Heart right ventricle (tissue), 16 donors: ENCODE measurements at regions not wholly inside any gene's neighbourhood (a gene's known extent, or its start where the extent isn't known, plus 50 kb on each side); places are given as distances from the start of the nearest gene placed in this dataset.
A peak's percentile ranks its signal among the peaks of the same experiment; 100 is the strongest.

Experiments
- ATAC-seq, 8 donors: fragments of 200-7000 bp; cut with Tn5 transposase; one replicate each; pipeline ENCODE4 v1.9.1; 2020; ENCODE audit warnings: mild to moderate bottlenecking in 8 of 8, moderate library complexity in 8 of 8, moderate number of reproducible peaks in 1 of 8
- DNase-seq, 2 donors: peaks; one replicate each; pipeline ENCODE4 v3.0.0-alpha.2; 2020
- H3K27ac ChIP-seq, 10 donors: fragments of 200-600 bp; sonication (generic) in 2 of 10; one replicate each; pipeline versions ENCODE4 v1.5.0 to v1.8.0; 2020 to 2022; ENCODE audit warnings: mild to moderate bottlenecking in 3 of 10
- H3K27me3 ChIP-seq, 7 donors: fragments of 200-600 bp; one replicate each; pipeline ENCODE4 v1.8.0; 2021 to 2022; ENCODE audit warnings: mild to moderate bottlenecking in 2 of 7
- H3K36me3 ChIP-seq, 9 donors: fragments of 200-600 bp; sonication (generic) in 1 of 9; one replicate each; pipeline versions ENCODE4 v1.5.0 to v1.8.0; 2020 to 2022; ENCODE audit warnings: mild to moderate bottlenecking in 2 of 9
- H3K4me1 ChIP-seq, 9 donors: fragments of 200-600 bp; sonication (generic) in 1 of 9; one replicate each; pipeline versions ENCODE4 v1.5.0 to v1.8.0; 2020 to 2022; ENCODE audit warnings: mild to moderate bottlenecking in 4 of 9
- H3K4me3 ChIP-seq, 10 donors: fragments of 200-600 bp; sonication (generic) in 2 of 10; one replicate each; pipeline versions ENCODE4 v1.5.0 to v1.8.0; 2020 to 2022; ENCODE audit warnings: mild to moderate bottlenecking in 7 of 10, moderate library complexity in 2 of 10
- H3K9me3 ChIP-seq, 11 donors: fragments of 200-600 bp in 10 of 11; sonication (generic) in 2 of 11; one replicate each; pipeline versions ENCODE4 v1.5.0 to v1.8.0; 2013 to 2022; ENCODE audit warnings: mild to moderate bottlenecking in 2 of 11, control low read depth in 1 of 11, moderate library complexity in 1 of 11
- WGBS, 2 donors: extraction: QIAGEN DNeasy Blood & Tissue Kit; methylation state at CpG; one replicate each; pipeline ENCODE4 v1.1.7; 2013; ENCODE audit warnings: inconsistent platforms in 1 of 2; 5-methylcytosine and 5-hydroxymethylcytosine counted together
- intact Hi-C, 10 donors: fragments of 100-400 bp; cut with DNase I; formaldehyde crosslinking; loops; one replicate each; pipeline versions ENCODE4 v1.11.1 to v1.14.2; 2022
- TF ChIP-seq, protein P1 (sequence below), 9 donors: fragments of 200-600 bp; sonication (generic) in 2 of 9; IDR thresholded peaks; one replicate each; pipeline versions ENCODE4 v1.5.0 to v1.8.0; 2021 to 2022; ENCODE audit warnings: antibody characterized with exemption in 9 of 9, mild to moderate bottlenecking in 5 of 9, moderate library complexity in 1 of 9
- donor health status: Arrhythmogenic right ventricular cardiomyopathy.
- donor health status: ischemic (EF 13 %, LVEDD 7.1; RV severe dilation, severe dysfunction).
- donor health status: healthy with polysubstance abuse.
- donor health status: DM: no; HTN: yes; CAD: no.
- donor health status: DM: no; HTN: no; CAD: no.
- donor health status: ischemic (EF 25% LVEDD 6.9; RV normal size, moderate dysfunction).
- donor health status: ischemic (EF 25% LVEDD 5.7; RV mildly dilated, moderate dysfunction).
- donor health status: healthy.
- donor health status: DM: yes; HTN: yes; CAD: no.
- donor health status: Ischemic cardiomyopathy.
- donor health status: ischemic (EF 35%, LVEDD 5.7; RV mildly dilated, moderate dysfunction).
- donor health status: nonischemic (EF 11% LVEDD 7.7; RV severe dilation, severe dysfunction).
- donor health status: DM: yes; HTN: yes; CAD: no.
- donor health status: PGD.
- donor health status: ischemic (EF 29% LVEDD 5.4; RV normal size, mild dysfunction).
- donor health status: nonischemic (EF 23%, LVEDD 6.1; RV moderate dilation, normal function).

DNA sequence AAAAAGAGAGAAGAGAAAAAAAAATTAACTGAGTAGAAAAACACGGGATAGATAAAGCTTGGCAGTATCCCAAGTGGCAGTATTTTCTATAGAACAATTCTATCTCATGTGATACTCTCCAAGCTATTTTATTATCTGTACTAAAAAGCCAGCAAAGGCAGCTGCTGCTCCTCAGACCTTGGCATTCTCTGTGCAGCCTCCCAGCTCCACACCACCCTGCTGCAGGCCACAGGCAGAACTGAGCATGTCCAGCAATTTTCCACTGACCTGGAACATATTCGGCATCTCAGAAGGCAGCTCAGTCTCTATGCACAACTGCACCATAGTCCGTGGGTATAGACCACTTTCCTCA lies 1161.4 kb downstream of the IGSF11 start:
- H3K9me3 ChIP-seq = peaks cover 0 to 5% (median 0%) of the 10 kb centered on the region in 11 donors
- no peaks in the 10 kb centered on the region for H3K4me1 ChIP-seq
- no peaks in the 10 kb centered on the region for H3K27me3 ChIP-seq
- TF ChIP-seq, protein P1, sequence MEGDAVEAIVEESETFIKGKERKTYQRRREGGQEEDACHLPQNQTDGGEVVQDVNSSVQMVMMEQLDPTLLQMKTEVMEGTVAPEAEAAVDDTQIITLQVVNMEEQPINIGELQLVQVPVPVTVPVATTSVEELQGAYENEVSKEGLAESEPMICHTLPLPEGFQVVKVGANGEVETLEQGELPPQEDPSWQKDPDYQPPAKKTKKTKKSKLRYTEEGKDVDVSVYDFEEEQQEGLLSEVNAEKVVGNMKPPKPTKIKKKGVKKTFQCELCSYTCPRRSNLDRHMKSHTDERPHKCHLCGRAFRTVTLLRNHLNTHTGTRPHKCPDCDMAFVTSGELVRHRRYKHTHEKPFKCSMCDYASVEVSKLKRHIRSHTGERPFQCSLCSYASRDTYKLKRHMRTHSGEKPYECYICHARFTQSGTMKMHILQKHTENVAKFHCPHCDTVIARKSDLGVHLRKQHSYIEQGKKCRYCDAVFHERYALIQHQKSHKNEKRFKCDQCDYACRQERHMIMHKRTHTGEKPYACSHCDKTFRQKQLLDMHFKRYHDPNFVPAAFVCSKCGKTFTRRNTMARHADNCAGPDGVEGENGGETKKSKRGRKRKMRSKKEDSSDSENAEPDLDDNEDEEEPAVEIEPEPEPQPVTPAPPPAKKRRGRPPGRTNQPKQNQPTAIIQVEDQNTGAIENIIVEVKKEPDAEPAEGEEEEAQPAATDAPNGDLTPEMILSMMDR (IDR thresholded peaks at IDR 0.05) = no peak
- H3K4me3 ChIP-seq = no peak overlapping the region
- intact Hi-C loops = no loop called here
- peak in 1 of 2 donors; percentile 12 for DNase-seq
- 26 to 32% methylated on average over 3 of the region's 3 CpGs for WGBS, 2 donors
- no peak overlapping the region for H3K27ac ChIP-seq
- peak in 5 of 8 donors; percentile 35 to 89 (median 58) for ATAC-seq
- no peaks in the 10 kb centered on the region for H3K36me3 ChIP-seq

DNA sequence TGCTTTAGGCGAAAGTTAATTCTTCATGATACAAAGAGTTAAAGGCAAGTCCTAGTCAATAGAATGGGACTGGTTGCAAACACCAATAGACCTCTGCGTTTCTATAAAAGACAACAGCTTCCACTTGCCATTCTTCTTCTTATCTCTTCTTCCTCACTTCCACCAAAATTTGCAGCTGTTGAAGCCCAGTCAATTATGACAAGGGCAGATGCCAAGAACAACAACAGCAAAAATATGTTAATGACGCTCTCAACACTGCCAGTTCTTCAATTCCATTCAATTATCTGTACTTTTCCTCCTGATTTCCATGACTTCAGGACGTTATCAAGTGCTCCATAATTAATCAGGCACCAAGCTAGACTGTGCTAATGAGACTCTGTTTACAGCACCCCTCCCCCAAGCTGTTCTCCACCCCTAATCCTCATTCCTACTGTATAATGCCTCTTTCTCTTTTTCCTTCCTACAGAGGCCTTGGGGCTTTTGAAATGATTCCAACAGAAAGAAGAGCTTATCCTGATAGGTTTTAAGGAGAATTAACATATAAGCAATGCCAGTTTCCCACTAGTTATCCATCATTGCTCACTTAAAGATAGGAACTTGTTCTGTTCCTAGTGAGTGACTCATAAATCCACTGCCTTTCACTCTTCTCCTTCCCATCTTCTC lies 1160.5 kb downstream of the IGSF11 start:
- H3K9me3 ChIP-seq = peaks cover 0 to 5% (median 0%) of the 10 kb centered on the region in 11 donors
- H3K27me3 ChIP-seq = no peaks in the 10 kb centered on the region
- TF ChIP-seq, protein P1 (IDR thresholded peaks at IDR 0.05) = no peak
- H3K4me1 ChIP-seq = no peaks in the 10 kb centered on the region
- WGBS, 2 donors = 41 to 50% methylated on average over 4 of the region's 4 CpGs
- H3K4me3 ChIP-seq = no peak overlapping the region
- DNase-seq = no peak
- H3K27ac ChIP-seq = no peak overlapping the region
- ATAC-seq = peak in 1 of 8 donors; percentile 34
- intact Hi-C loops = no loop called here
- H3K36me3 ChIP-seq = no peaks in the 10 kb centered on the region

DNA sequence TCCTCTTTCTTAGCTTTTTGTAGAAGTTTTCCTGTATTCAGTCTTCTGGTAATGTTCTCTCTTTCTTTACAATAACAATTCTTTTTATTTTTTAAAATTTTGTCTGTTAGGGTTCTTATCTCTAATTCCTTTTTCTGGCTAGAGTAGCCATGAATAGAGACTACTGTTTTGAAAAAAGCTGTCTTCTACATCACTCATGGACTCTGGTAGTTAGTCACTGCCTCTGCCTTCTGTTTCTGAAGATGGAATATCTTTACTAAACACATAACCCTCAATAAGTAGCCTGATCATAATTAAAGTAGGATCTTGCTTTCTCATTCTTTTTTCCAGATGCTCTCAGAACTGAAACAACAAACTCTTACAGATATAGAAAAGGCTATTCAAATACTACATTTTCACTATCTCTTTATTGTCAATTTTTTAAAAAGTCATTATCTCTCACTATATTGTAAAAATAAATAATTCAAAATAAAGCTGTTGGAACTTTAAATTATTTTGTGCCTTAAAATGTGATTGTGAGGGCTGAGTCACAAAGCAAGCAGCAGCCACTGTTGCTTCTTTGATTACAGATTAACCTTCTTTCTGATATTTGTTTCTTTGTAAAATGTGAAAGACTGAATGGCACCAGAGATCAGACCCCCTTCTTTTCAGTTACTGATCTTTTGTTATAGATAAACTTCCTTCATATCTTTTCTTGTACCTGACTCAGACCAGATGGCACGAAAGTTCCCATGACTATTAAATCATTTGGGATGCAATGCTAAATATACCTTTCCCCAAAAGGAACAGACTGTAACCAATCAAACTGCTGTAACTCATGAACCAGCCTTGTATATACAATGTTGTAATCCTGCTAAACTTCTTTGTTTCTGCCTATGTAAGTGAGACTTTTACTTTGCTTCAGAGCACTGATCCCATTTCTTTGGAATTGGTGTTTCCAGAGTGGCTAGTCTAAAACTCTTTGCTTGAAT lies 1159.5 kb downstream of the IGSF11 start:
- WGBS, 2 donors = 75 to 88% methylated on average over 1 of the region's 1 CpG
- Histone ChIP-seq H3K36me3 (no peaks in the 10 kb centered on the region), H3K27me3 (no peaks in the 10 kb centered on the region), H3K4me1 (no peaks in the 10 kb centered on the region), H3K27ac (no peak overlapping the region), H3K4me3 (no peak overlapping the region), H3K9me3 (no peaks in the 10 kb centered on the region)
- ATAC-seq (no peak), DNase-seq (no peak)
- TF ChIP-seq, protein P1 (IDR thresholded peaks at IDR 0.05) = no peak
- intact Hi-C loops = no loop called here

DNA sequence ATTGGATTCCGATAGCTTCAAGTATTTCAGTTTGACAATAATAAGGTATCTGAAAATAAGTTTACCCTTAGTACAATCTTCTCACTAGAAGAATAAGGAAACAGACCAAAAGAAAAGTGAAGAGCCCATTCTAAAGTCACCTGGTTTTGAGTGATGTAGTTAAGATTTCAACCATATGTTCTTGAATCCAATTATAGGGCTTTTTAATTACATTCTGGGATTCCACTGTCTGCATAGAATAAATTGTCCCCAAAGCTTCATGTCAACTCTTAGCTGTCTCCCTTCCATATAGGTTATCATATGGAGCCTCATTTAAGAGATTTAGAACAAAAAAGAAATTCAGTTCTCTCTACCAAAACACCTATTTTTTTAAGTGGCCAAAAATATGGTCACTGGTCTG lies 1158.8 kb downstream of the IGSF11 start:
- no peak overlapping the region for H3K4me3 ChIP-seq
- TF ChIP-seq, protein P1 (IDR thresholded peaks at IDR 0.05) = no peak
- H3K36me3 ChIP-seq = no peaks in the 10 kb centered on the region
- 89 to 96% methylated on average over 1 of the region's 1 CpG for WGBS, 2 donors
- H3K27ac ChIP-seq = no peak overlapping the region
- intact Hi-C loops = no loop called here
- DNase-seq = no peak
- ATAC-seq = no peak
- H3K4me1 ChIP-seq = no peaks in the 10 kb centered on the region
- no peaks in the 10 kb centered on the region for H3K27me3 ChIP-seq
- no peaks in the 10 kb centered on the region for H3K9me3 ChIP-seq
